ENCODE measurements at regions not wholly inside any gene's neighbourhood (a gene's known extent, or its start where the extent isn't known, plus 50 kb on each side); places are given as distances from the start of the nearest gene placed in this dataset.

DNA sequence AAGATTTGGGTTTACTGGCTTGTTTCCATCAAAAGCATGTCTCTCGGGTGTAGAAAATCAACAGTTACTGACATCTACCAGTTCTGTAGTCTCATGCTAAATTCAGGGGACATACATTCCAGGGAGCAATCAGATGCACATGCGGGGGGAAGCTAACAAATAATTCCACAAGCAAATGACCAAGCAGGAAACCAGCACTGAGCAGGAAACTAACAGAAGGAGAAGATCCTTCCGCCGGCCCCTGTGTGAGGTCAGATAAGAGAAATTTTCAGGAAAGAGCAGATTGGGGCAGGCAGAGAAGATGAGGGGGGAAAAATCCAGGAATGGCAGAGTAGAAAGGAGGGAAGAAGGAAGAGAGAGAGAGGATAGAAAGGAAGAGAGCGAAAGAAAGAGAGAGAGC is 127.6 kb upstream of the TMCC3 start:
- TF ChIP-seq, protein P1, sequence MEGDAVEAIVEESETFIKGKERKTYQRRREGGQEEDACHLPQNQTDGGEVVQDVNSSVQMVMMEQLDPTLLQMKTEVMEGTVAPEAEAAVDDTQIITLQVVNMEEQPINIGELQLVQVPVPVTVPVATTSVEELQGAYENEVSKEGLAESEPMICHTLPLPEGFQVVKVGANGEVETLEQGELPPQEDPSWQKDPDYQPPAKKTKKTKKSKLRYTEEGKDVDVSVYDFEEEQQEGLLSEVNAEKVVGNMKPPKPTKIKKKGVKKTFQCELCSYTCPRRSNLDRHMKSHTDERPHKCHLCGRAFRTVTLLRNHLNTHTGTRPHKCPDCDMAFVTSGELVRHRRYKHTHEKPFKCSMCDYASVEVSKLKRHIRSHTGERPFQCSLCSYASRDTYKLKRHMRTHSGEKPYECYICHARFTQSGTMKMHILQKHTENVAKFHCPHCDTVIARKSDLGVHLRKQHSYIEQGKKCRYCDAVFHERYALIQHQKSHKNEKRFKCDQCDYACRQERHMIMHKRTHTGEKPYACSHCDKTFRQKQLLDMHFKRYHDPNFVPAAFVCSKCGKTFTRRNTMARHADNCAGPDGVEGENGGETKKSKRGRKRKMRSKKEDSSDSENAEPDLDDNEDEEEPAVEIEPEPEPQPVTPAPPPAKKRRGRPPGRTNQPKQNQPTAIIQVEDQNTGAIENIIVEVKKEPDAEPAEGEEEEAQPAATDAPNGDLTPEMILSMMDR (IDR thresholded peaks at IDR 0.05 in 4 of 5, conservative IDR thresholded peaks at IDR 0.05 in 1 of 5), result no peak
- no peak for TF ChIP-seq POLR2A (IDR thresholded peaks at IDR 0.05)

Data from gastrocnemius medialis (tissue), 4 donors.